SIG-M5 treated with dmso at 0.1 percent for 504 hours (cell line): ENCODE measurements at regions not wholly inside any gene's neighbourhood (a gene's known extent, or its start where the extent isn't known, plus 50 kb on each side); places are given as distances from the start of the nearest gene placed in this dataset.
"Not testable (repeated sequence)": the region's sequence is repeated elsewhere in the genome, so short reads cannot be mapped to it uniquely, and the experiment has no call there.

Experiments used
- DNase-seq: peaks from one replicate; lab custom pipeline; 2025; ENCODE audit not compliant: unreplicated experiment; lab: John Stamatoyannopoulos, UW

DNA sequence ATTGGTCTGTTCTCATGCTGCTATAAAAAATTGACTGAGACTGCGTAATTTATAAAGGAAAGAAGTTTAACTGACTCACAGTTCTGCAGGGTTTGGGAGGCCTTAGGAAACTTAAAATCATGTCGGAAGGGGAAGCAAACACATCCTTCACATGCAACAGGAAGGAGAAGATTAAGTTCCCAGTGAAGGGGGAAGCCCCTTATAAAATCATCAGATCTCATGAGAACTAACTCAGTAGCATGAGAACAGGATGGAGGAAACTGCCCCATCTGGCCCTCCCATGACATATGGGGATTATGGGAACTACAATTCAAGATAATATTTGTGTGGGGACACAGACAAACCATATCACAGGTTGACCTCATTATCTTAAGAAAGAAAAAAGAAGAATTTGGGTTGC, 134.5 kb downstream of the PPP1R3A start:
- DNase-seq = no peak

DNA sequence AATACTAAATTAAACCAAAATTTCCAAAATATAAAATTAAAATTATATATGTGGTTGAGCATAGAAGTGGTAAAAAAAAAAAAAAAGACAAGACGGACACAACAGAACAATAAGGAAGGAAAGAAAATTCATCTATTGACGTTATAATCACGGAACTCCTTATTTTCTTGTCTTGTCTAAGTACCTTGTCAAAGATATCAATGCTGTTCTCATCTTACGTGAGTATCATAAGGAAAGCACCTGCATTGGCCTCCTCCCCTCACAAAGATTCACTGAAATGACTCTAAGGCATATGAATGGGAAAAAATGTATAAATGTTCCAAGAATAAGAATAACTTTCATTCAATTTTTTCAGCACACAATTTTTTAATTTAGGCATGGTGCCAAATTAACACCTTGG, 135.4 kb downstream of the PPP1R3A start:
- DNase-seq = no peak

DNA sequence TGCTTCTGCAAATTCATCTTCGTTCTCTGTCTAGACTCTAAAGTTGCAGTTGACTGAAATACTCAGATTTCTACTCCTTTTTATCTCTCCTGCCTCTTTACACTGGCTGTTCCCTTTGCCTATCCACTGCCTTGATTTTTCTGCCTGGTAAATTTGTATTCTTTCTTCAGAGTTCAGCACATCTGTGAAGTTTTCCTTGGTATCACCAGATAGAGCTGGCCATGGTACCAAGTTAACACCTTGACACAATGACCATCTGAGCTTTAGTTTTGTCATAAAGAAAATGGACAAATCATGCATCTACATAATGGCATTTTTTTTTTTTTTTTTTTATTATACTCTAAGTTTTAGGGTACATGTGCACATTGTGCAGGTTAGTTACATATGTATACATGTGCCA, 143.0 kb downstream of the PPP1R3A start:
- DNase-seq = no peak

DNA sequence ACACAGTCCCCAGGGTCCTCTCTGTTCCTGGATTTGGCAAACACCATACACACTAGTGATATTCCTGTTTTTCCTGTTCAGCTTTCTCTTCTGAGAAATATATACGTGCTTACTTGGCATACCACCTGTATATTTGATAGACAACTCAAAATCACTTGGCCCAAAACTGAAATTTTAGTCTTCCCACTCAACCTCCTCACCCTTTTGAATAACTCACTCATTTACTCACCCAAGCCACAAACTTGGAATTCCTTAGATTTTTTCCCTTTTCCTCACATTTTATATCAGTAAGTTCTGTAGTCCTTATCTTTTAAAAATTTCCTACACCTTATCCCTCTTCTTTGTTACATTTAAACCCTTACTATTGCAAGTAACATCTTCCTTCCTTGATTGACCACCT, 143.4 kb downstream of the PPP1R3A start:
- DNase-seq = no peak

DNA sequence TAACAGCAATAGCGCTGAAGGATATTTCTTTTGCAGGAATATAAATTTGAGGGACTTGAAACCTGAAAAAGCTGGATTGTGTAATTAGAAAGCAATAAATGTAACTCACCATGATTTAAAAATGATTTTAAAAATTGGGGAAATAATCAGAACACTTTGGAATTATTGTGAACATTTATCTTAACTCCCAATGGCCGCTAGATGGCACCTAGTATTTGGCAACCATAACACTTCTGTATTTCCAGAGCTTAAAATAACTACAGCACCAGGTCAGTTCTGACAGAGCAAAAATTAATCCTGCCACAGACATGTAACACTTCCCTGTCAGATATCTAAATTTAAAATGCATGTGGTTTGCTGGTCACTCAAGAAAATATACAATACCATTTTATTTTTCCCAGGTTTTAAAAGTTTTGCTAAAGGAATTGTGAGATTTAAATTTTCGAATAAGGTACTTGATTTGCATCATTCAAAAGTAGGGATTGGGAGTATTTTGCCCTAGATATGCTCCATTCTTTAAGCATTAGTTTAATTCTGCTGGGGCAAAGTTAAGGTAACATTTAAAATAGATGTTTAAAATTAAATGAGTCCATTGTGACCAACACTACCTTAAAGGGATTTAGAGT, 144.5 kb downstream of the PPP1R3A start:
- peak; percentile 79 for DNase-seq

DNA sequence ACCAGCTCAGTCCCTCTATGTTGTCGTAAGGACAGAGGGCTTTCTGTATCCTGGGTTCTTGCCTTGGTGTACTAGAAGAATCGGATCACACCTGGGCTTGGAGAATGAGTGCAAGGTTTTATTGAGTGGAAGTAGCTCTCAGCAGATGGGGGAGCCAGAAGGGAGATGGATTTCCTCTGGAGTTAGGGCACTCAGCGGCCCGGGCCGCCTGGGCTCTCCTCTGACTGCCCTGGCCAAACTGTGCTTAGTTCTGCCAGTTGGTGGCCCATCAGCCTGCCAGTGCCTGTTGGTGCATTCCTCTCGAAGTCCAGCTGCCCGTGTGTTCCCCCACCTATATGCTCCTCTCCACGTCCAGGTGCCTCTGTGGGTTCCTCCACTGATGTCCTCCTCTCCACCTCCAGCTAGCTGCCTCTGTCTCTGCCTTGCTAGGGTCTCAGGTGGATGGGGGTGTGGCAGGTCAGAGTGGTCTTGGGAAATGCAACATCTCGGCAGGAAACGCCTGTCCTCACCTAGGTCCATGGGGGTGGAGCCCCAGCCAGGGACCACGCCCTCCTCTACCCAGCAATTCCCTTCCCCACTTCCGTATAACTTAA, 148.6 kb downstream of the PPP1R3A start:
- no peak for DNase-seq

DNA sequence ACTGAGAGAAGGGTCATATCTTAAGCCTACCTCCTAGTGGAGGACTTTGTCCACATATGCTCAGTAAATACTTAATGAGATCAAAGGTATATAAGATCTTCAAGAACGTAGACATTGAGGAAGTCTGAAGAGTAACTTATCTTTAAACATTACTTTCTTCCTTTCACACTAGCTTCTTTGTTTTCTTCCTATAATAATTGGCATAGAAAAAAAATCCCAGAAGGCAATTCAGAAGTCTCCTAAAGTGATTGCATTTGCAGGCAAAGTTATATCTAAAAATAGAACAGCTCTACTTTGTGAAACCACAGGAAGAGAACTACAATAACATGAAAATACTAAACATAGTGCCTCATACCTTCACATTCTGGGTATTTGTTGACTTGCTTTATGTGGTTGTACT, 150.4 kb downstream of the PPP1R3A start:
- DNase-seq = no peak

DNA sequence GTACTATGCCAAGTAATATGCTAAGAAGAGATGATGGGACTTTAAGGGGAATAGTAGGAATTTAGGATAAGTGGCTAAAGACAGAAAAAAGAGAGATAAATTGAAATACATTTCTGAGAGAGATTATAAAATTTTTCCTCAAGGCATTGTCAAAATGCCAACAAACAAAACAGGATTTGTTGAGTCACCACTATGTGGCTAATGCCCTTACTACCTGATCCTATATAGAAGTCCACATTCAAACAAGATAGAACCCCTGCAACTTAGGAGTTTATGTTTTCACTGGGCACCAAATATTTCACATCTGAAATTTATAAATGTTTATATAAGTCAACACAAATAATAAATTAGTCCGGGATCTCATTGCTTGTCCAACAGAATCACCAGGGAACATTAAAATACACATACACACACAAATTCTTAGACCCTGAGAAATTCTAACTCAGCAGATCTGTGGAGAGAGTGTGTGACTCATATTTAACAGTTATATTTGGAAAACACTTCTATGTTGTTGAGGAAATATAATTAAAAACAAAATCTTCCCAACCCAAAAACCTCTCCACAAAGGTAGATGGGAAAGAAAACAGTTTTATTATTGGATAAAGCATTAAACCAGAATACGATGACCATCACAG, 154.3 kb downstream of the PPP1R3A start:
- no peak for DNase-seq

DNA sequence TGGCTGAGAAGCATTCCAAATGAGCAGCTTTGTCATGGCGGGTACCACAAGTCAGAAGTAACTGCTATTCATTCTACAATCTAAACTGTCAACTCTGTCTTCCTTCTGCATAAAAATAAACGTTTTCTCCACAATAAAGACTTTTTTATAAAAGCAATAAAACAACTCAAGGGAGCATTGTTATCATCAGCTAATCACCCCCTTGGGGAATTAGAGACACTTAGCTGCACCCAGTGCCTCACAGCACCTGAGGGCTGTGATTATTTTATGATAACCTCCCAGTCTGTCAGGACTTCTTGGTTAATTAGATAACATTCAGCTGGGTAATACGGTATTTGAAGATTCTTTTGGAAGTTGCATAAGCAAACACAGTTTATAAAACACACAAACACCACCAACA, 155.6 kb downstream of the PPP1R3A start:
- no peak for DNase-seq

DNA sequence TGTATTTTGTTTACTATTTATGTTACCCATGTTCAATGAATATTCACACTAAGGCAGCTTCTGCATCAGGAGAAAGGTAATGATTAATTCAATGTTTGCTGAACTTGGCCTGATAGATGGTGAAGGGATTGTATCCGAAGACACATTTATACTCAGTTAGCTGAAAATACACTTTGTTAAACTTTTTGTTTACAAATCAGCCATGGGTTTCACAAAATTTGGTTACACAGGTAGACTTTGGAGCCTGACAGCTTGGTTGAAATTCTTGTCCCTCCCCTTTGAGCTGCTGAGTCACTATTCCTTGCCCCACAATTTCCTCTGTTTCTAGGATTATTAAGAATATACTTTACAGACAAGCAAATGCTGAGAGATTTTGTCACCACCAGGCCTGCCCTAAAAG, 162.6 kb downstream of the PPP1R3A start:
- no peak for DNase-seq

DNA sequence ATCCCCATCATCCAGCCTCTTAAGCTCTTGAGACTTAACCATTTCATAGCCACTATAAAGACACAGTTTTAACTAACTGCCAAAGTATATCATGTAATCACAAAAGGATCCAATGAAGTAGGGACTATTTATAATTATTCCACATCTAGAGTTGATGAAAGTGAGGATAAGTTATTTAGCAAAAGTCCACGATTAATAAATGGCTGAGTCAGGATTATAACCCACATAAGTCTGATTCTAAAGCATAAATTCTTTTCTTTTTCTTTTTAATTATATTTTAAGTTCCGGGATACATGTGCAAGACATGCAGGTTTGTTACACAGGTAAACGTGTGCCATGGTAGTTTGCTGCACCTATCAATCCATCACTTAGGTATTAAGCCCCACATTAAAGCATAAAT, 166.1 kb downstream of the PPP1R3A start:
- no peak for DNase-seq

DNA sequence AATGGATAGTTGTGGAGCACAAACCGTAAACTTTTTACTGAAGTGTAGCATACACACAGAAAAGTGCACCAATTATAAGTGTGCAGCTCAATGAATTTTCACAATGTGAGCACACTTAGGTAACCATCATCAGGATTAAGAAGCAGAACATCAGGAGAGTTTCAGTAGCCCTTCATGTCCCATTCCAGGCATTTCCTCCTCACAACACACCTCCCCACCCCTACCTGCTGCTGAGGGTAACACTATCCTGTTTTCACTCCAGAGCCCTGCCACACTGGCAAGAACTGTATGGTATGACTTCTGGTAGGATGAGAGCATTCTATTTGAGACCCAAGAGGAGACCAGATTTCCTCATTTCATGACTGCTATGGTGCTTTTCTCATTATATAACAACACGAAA, 166.5 kb downstream of the PPP1R3A start:
- DNase-seq = no peak

DNA sequence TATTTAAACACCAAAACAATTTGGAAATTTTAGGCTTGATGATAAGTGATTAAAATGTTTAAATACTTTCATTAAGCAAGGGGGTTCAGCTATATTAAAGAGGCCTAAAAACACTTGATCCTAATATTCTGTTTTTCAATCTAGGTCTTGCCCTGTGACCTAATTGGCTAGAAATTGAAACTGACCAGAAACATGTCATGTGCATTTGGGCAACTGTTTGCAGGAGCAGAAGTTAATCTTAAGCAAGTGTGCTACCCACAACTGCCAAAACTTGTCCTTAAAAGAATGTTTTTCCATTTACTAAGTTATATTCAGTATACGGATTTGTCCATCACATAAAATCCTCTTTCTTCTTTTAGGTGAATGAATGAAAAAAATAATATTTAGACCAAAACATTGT, 167.3 kb downstream of the PPP1R3A start:
- DNase-seq = no peak

DNA sequence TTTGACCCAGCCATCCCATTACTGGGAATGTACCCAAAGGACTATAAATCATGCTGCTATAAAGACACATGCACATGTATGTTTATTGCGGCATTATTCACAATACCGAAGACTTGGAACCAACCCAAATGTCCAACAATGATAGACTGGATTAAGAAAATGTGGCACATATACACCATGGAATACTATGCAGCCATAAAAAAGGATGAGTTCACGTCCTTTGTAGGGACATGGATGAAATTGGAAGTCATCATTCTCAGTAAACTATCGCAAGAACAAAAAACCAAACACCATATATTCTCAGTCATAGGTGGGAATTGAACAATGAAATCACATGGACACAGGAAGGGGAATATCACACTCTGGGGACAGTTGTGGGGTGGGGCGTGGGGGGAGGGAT, 170.4 kb downstream of the PPP1R3A start:
- DNase-seq = not testable (repeated sequence)

DNA sequence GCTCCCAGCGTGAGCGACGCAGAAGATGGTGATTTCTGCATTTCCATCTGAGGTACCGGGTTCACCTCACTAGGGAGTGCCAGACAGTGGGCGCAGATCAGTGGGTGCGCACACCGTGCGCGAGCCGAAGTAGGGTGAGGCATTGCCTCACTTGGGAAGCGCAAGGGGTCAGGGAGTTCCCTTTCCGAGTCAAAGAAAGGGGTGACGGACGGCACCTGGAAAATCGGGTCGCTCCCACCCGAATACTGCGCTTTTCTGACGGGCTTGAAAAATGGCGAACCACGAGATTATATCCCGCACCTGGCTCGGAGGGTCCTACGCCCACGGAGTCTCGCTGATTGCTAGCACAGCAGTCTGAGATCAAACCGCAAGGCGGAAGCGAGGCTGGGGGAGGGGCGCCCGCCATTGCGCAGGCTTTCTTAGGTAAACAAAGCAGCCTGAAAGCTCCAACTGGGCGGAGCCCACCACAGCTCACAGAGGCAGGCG, 175.8 kb downstream of the PPP1R3A start:
- not testable (repeated sequence) for DNase-seq

DNA sequence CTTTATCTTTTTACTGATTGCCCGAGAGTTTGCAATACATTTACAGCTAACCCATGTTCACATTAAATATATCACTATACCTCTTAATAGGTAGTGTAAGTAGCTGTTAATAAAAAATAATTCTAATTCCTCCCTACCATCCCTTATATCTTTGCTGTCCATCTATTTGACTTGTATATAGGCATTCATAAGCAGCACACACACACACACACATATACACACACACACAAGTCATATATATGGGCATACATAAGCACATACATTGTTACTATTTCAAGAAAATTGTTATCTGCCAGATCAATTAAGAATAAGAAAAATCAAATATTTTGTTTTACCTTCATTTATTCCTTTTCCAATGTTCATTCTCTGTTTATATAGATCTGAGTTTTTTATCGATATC, 176.4 kb downstream of the PPP1R3A start:
- DNase-seq = no peak

DNA sequence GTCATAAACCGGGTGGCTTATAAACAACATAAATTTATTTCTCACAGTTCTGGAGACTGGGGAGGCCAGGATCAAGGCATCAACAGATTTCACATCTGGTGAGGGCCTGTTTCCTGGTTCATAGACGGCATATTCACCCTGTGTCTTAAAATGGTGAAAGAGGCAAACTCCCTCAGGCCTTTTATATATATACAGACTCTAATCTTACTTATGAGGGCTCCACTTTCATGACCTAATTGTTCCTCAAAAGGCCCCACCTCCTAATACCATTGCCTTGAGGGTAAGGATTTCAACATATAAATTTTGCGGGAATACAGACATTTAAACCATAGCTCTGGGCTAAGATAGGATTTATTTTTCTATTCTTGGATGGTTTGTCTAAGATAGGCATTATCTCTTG, 187.2 kb downstream of the PPP1R3A start:
- DNase-seq = no peak

DNA sequence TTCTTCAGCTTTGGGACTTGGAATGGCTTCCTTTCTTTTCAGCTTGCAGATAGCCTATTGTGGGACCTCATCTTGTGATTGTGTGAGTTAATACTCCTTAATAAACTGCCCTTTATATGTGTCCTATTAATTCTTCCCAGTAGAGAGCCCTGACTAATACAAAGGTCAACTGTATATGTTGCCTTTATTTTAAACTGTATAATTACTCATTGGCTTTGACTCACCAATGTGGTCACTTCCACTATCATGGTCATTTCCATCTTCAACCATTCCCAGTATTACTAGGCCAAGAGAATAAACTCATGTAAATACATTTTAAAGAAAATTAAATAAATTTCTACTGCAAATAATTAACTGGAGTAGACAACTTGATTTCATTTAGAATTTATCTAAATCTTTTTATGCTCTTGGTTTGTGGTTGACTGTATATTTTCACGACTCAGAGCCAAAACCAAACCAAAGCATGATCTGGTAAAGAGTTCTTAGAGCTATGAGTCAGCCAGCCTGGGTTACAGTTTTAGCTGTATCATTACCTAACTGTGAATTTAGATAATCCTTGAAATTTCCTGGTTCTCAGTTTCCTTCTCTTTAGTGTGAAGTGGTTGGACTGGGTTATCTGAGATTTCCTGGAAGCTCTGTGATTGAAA, 188.4 kb downstream of the PPP1R3A start:
- no peak for DNase-seq

DNA sequence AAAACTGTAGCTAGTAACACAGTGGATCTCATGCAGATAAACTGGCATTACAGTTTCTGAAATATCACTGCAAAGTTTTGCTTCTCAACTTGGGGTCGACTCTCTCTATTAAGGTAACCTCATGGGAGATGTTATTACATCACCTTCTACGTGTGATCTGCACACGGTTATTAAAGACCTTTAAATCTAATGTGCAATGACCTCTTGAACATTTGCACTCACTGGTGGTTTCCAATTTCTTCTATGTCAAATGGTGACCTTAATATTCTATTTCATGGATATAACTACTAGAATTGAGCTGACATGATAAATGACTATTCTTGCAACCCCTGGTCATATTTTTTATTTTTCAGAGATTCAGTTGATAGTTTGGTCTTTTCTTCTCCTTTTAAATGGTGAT, 191.3 kb downstream of the PPP1R3A start:
- no peak for DNase-seq

DNA sequence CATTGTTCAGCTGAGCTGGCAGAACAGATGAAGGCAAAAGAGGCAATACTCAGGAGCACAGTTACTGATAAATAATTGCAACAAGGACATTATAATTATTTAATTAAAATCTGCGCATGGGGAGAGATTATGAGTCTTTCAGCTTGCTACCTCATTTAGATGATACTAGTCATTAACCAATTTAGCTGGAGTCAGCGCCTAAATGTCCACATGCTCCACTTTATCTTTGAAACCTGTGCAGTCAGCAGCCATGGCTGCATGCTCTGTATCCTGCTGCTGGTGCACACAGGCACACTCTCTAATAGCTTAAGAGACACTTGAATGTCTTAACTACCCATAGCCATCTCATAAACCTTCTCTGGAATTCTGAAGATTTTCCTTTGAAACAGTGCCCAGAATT, 196.8 kb downstream of the PPP1R3A start:
- DNase-seq = no peak

DNA sequence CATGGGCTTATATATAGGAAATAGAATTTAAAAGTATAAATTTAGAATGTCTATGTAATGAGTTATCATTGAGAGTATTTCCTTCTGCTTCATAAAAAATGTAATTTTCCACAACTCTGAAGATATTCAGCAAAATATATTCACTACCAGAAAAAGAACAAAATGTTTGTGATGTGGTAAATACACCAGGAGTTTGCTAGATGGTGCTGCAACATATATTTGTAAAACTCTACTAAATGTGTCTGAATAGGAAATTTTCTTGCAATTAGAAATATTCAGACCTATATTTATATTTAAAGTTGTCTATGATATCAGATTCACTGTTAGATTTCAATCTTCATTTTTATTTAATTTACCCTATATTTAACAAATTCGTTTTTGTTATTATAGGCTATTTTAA, 201.1 kb downstream of the PPP1R3A start:
- no peak for DNase-seq
